Adipocyte (in vitro differentiated cells): ENCODE measurements at regions not wholly inside any gene's neighbourhood (a gene's known extent, or its start where the extent isn't known, plus 50 kb on each side); places are given as distances from the start of the nearest gene placed in this dataset.

ENCODE experiments used
- DNase-seq: peaks from one replicate; pipeline ENCODE4 v3.0.0-alpha.2; 2015; ENCODE audit warnings: low read depth
- H3K27me3 ChIP-seq: replicated peaks from 2 replicates; pipeline ENCODE4 v1.7.0; 2013; ENCODE audit warnings: mild to moderate bottlenecking, low read length, moderate library complexity; ENCODE audit not compliant: control insufficient read depth, insufficient read depth
- H3K36me3 ChIP-seq: 2 replicates; pipeline ENCODE4 v1.7.0; 2013; ENCODE audit warnings: low read length, mild to moderate bottlenecking, moderate library complexity; ENCODE audit not compliant: control insufficient read depth, insufficient read depth, severe bottlenecking
- H3K4me1 ChIP-seq: 2 replicates; pipeline ENCODE4 v1.7.0; 2013; ENCODE audit warnings: mild to moderate bottlenecking, low read length, moderate library complexity; ENCODE audit not compliant: control insufficient read depth, insufficient read depth
- H3K4me3 ChIP-seq: 2 replicates; pipeline ENCODE4 v1.7.0; 2013; ENCODE audit warnings: mild to moderate bottlenecking, low read length, moderate library complexity
- H3K9ac ChIP-seq: 2 replicates; pipeline ENCODE4 v1.7.0; 2013; ENCODE audit warnings: mild to moderate bottlenecking, low read length, moderate library complexity
- H3K9me3 ChIP-seq: 2 replicates; pipeline ENCODE4 v1.7.0; 2013; ENCODE audit warnings: mild to moderate bottlenecking, low read length, moderate library complexity; ENCODE audit not compliant: control insufficient read depth

DNA sequence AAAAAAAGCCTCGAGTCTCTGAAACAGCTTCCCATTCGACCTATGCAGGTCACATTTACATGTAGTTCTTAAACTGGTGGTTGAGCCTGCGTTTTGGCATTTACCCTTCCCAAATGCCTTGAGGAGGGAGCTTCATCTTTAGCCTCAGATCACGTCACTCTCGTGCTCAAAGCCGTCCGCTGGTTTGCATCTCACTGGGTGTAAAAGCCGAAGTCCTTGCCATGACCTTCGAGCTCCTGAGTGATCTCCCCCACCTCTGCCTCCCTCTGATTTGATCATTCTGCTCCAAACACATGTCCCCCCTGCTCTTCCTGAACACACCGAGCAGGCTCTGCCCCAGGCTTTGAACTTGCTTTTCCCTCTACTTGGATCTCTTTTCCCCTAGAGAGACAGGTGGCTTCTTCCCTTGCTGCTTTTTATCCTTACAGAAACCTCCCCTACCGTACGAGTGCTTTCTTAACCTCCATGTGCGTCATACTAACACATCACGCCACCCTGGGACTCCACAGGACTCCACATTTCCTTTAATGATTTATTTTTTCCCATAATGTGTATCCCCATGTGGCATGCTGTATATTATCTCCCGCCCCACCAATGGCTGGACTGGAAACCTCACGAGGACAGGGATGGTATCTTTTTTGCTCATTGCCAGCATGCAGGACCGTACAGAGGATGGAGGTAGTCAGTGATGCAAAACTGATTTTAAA is 610.7 kb downstream of the VRK1 start:
- Histone ChIP-seq H3K4me1 (no peaks in the 10 kb centered on the region), H3K27me3 (peaks cover 24% of the 10 kb centered on the region), H3K9me3 (no peaks in the 10 kb centered on the region), H3K36me3 (no peaks in the 10 kb centered on the region), H3K4me3 (no peak overlapping the region), H3K9ac (no peak overlapping the region)
- no peak for DNase-seq

- Histone ChIP-seq H3K4me3 (no peak overlapping the region), H3K27me3 (peaks cover 31% of the 10 kb centered on the region), H3K9ac (no peak overlapping the region), H3K9me3 (no peaks in the 10 kb centered on the region), H3K4me1 (no peaks in the 10 kb centered on the region), H3K36me3 (no peaks in the 10 kb centered on the region)
- DNase-seq, result no peak
Observed at GRCh38 chr14:97408503-97408902, 611.3 kb downstream of the VRK1 start.

GRCh38 chr14:97408937-97409815 is 612.0 kb downstream of the VRK1 start:
- no peak overlapping the region for H3K9ac ChIP-seq
- peaks cover 37% of the 10 kb centered on the region for H3K27me3 ChIP-seq
- H3K4me1 ChIP-seq, result no peaks in the 10 kb centered on the region
- H3K36me3 ChIP-seq, result no peaks in the 10 kb centered on the region
- H3K9me3 ChIP-seq, result no peaks in the 10 kb centered on the region
- DNase-seq, result no peak
- H3K4me3 ChIP-seq, result no peak overlapping the region

DNA sequence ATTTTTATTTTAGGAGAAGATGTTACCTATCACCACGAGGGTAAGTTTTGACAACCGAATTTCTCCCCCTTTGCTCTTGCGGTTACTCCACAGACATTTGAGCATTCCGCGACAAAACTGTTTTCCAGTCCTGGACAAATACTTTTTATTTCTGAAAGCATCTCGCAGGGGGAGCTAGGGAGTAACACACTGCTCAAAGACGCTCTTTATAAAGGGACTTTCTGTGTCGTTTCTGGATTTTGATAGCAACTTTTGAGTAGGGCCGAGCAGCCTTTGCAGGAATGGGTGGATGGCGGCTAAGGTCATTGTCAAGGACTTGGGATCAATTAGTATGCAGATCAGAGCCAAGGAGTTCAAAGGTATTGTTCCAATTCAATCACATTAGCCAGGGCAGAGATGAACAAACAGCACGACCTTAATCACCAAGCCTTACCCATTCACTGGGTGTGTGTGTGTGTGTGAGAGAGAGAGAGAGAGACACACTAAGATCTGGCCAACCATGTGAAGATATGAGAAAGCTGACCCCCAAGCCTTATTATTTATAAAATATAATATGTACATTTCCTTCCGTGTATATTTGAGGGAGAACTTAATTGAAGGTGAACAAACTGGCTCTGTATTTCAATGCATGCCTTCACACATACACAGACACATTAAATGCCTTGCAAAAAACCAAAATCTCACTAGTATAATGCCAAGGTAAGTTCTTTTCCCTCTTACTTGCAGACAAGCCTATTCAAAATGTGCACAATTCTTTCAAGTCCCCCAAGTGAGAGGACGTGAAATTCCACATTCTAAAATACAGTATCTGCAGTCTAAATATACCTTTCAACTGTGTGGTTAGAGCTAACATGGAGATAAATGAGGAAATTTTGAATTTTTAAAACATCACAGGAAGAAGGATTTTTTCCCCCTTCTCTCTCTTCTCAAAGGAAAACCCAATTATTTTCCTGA is 613.8 kb downstream of the VRK1 start:
- no peaks in the 10 kb centered on the region for H3K9me3 ChIP-seq
- no peaks in the 10 kb centered on the region for H3K4me1 ChIP-seq
- H3K9ac ChIP-seq, result no peak overlapping the region
- H3K27me3 ChIP-seq, result peaks cover 44% of the 10 kb centered on the region
- no peak overlapping the region for H3K4me3 ChIP-seq
- H3K36me3 ChIP-seq, result no peaks in the 10 kb centered on the region
- DNase-seq, result no peak

- no peak overlapping the region for H3K9ac ChIP-seq
- DNase-seq, result no peak
- no peaks in the 10 kb centered on the region for H3K36me3 ChIP-seq
- no peaks in the 10 kb centered on the region for H3K9me3 ChIP-seq
- H3K27me3 ChIP-seq, result peaks cover 44% of the 10 kb centered on the region
- H3K4me1 ChIP-seq, result peaks cover 3% of the 10 kb centered on the region
- no peak overlapping the region for H3K4me3 ChIP-seq
Observed at GRCh38 chr14:97411938-97412612, 614.9 kb downstream of the VRK1 start.

- no peak overlapping the region for H3K9ac ChIP-seq
- no peaks in the 10 kb centered on the region for H3K36me3 ChIP-seq
- no peak for DNase-seq
- peaks cover 3% of the 10 kb centered on the region for H3K4me1 ChIP-seq
- no peaks in the 10 kb centered on the region for H3K9me3 ChIP-seq
- peaks cover 44% of the 10 kb centered on the region for H3K27me3 ChIP-seq
- H3K4me3 ChIP-seq, result peak overlapping the region; percentile 68
Observed at GRCh38 chr14:97413022-97413539, 615.9 kb downstream of the VRK1 start.

DNA sequence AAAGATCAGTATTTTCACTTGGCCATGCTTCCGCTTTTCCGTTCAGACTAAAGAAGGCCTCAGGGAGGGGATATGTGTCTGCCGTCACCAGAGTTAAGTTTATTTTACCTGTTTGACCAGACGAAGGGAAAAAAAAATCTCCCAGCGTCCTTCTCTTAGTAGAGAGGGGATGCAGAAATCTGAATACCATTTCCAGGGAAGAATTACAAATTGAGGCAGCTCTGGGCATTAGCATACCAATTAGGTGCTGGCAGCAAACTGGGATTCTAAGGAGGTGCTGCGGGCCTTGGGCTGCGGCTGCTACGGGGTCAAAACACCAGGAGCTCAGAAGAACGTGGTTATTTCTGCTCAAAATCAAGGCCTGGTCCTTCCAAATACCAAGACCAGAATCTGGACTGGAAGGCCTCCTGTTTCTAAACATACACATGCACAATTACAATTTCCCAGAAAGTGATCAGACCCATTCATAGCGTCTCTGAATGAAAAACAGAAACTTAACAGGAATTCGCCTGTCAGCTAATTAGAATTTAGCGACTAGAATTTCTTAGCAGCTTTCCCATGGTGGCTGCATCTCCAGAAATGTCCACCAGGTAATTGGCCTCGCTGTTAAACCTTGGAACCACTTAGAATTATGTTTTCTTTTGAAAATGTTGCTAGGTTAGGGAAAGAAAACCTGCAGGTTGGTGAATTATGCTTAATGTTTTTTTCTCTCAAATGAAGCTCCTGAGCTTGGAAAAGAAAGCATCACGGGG is 617.0 kb downstream of the VRK1 start:
- Histone ChIP-seq H3K27me3 (peaks cover 44% of the 10 kb centered on the region), H3K4me1 (peaks cover 3% of the 10 kb centered on the region), H3K9ac (no peak overlapping the region), H3K4me3 (no peak overlapping the region), H3K9me3 (no peaks in the 10 kb centered on the region), H3K36me3 (no peaks in the 10 kb centered on the region)
- DNase-seq, result no peak

DNA sequence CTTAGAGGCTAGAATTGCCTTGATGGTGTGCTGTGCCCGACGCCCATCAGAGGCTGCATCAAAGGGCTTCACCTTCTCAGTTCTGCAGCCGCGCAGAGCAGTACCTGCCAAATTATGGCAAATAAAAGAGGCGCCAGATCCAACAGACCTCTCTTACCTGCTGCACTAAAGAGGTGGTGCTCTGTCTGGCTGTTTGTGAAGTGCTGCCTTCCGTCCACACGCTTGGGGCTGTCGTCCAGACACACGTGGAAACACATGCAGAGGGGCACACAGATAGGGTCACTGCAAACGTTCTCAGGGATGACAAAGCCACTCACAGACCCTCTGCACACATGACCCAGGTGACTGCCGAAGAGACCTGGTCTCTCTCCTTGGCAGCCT is 617.5 kb downstream of the VRK1 start:
- H3K9ac ChIP-seq, result no peak overlapping the region
- H3K4me3 ChIP-seq, result no peak overlapping the region
- no peak for DNase-seq
- H3K4me1 ChIP-seq, result peaks cover 3% of the 10 kb centered on the region
- no peaks in the 10 kb centered on the region for H3K9me3 ChIP-seq
- peaks cover 44% of the 10 kb centered on the region for H3K27me3 ChIP-seq
- H3K36me3 ChIP-seq, result no peaks in the 10 kb centered on the region

- Histone ChIP-seq H3K4me3 (no peak overlapping the region), H3K9me3 (no peaks in the 10 kb centered on the region), H3K4me1 (peaks cover 3% of the 10 kb centered on the region), H3K27me3 (peaks cover 39% of the 10 kb centered on the region), H3K9ac (no peak overlapping the region), H3K36me3 (no peaks in the 10 kb centered on the region)
- DNase-seq, result no peak
Observed at GRCh38 chr14:97415907-97416306, 618.7 kb downstream of the VRK1 start.

DNA sequence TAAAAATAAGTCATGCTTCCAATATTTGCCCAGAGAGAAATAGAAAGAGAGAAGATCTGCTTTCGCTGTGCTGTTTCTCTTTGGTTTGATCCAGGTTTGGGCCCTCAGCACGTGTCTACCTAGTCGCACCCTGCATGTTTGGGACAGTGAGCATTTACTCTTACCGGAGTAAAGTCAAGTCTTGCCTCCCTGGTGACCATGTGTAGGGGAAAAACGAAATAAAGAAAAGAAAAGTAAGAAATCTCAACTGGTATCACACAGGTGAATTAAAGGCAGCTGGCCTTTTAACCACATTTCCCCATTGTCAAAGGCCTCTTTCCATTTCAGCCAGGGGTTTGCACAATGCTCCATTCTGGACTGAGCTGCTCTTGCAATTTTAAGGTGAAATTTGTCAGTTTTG is 619.4 kb downstream of the VRK1 start:
- H3K27me3 ChIP-seq, result peaks cover 33% of the 10 kb centered on the region
- H3K9ac ChIP-seq, result no peak overlapping the region
- no peak overlapping the region for H3K4me3 ChIP-seq
- no peaks in the 10 kb centered on the region for H3K36me3 ChIP-seq
- H3K9me3 ChIP-seq, result no peaks in the 10 kb centered on the region
- peaks cover 3% of the 10 kb centered on the region for H3K4me1 ChIP-seq
- no peak for DNase-seq
